HG03039 (cell line): ENCODE measurements at regions not wholly inside any gene's neighbourhood (a gene's known extent, or its start where the extent isn't known, plus 50 kb on each side); places are given as distances from the start of the nearest gene placed in this dataset.

ENCODE experiments used
- ATAC-seq: cut with Tn5 transposase; IDR thresholded peaks from one replicate; pipeline ENCODE4 v1.9.1; 2021; ENCODE audit warnings: mild to moderate bottlenecking, moderate library complexity; ENCODE audit not compliant: unreplicated experiment

- no peak for ATAC-seq
Measured at GRCh38 chr20:39855056-39855455, 834.0 kb downstream of the MAFB start.

- no peak for ATAC-seq
Measured at GRCh38 chr20:39853636-39854035, 835.4 kb downstream of the MAFB start.

- no peak for ATAC-seq
Measured at GRCh38 chr20:39853050-39853449, 836.0 kb downstream of the MAFB start.

- ATAC-seq: no peak
Measured at GRCh38 chr20:39851459-39851858, 837.6 kb downstream of the MAFB start.

- no peak for ATAC-seq
Measured at GRCh38 chr20:39850821-39851330, 838.2 kb downstream of the MAFB start.

GRCh38 chr20:39850246-39850645 is 838.8 kb downstream of the MAFB start:
- no peak for ATAC-seq

- ATAC-seq: no peak
Measured at GRCh38 chr20:39849664-39850063, 839.4 kb downstream of the MAFB start.

- no peak for ATAC-seq
Measured at GRCh38 chr20:39849171-39849570, 839.9 kb downstream of the MAFB start.

- no peak for ATAC-seq
Measured at GRCh38 chr20:39839399-39840119, 849.5 kb downstream of the MAFB start.

GRCh38 chr20:39837561-39837960 is 851.5 kb downstream of the MAFB start:
- ATAC-seq: no peak

- no peak for ATAC-seq
Measured at GRCh38 chr20:39835130-39835842, 853.8 kb downstream of the MAFB start.

- no peak for ATAC-seq
Measured at GRCh38 chr20:39830903-39831302, 858.1 kb downstream of the MAFB start.

- peak; percentile 63 for ATAC-seq
Measured at GRCh38 chr20:39829661-39830060, 859.4 kb downstream of the MAFB start.

- ATAC-seq: no peak
Measured at GRCh38 chr20:39829256-39829655, 859.8 kb downstream of the MAFB start.

- peak; percentile 53 for ATAC-seq
Measured at GRCh38 chr20:39825950-39826349, 863.1 kb downstream of the MAFB start.

GRCh38 chr20:39825524-39825923 is 863.4 kb downstream of the DHX35 start:
- ATAC-seq: no peak

GRCh38 chr20:39823224-39823623 is 861.1 kb downstream of the DHX35 start:
- no peak for ATAC-seq

GRCh38 chr20:39822667-39823066 is 860.5 kb downstream of the DHX35 start:
- ATAC-seq: no peak

GRCh38 chr20:39813190-39813829 is 851.2 kb downstream of the DHX35 start:
- ATAC-seq: no peak

- no peak for ATAC-seq
Measured at GRCh38 chr20:39812116-39812515, 850.0 kb downstream of the DHX35 start.

- ATAC-seq: no peak
Measured at GRCh38 chr20:39810309-39810708, 848.2 kb downstream of the DHX35 start.

- ATAC-seq: no peak
Measured at GRCh38 chr20:39808613-39809012, 846.5 kb downstream of the DHX35 start.
